ENCODE measurements at regions not wholly inside any gene's neighbourhood (a gene's known extent, or its start where the extent isn't known, plus 50 kb on each side); places are given as distances from the start of the nearest gene placed in this dataset.
"Not testable (repeated sequence)": the region's sequence is repeated elsewhere in the genome, so short reads cannot be mapped to it uniquely, and the experiment has no call there.

GRCh38 chr6:140783504-140783903 is 1349.2 kb upstream of the GJE1 start:
- H3K36me3 ChIP-seq (replicated peaks); DNase-seq (ENCODE audit: low spot score in 2 of 2); H3K4me3 ChIP-seq; H3K4me1 ChIP-seq; H3K27me3 ChIP-seq (ENCODE audit: low read depth); H3K9me3 ChIP-seq; in situ Hi-C loops (cut with MboI; ENCODE audit: low sequenced_read_pairs): not testable (repeated sequence)

GRCh38 chr6:140782941-140783340 is 1349.8 kb upstream of the GJE1 start:
- H3K4me3 ChIP-seq: no peak overlapping the region
- no peak for DNase-seq (ENCODE audit: low spot score in 2 of 2)
- H3K27me3 ChIP-seq (ENCODE audit: low read depth): no peaks in the 10 kb centered on the region
- H3K4me1 ChIP-seq: no peaks in the 10 kb centered on the region
- no peaks in the 10 kb centered on the region for H3K9me3 ChIP-seq
- no peaks in the 10 kb centered on the region for H3K36me3 ChIP-seq (replicated peaks)
- in situ Hi-C loops (cut with MboI; ENCODE audit: low sequenced_read_pairs): no loop called here

GRCh38 chr6:140779991-140780596 is 1352.6 kb upstream of the GJE1 start:
- Histone ChIP-seq H3K27me3 (ENCODE audit: low read depth) (no peaks in the 10 kb centered on the region), H3K4me3 (no peak overlapping the region), H3K4me1 (no peaks in the 10 kb centered on the region), H3K9me3 (no peaks in the 10 kb centered on the region), H3K36me3 (replicated peaks) (no peaks in the 10 kb centered on the region)
- DNase-seq (ENCODE audit: low spot score in 2 of 2): no peak
- in situ Hi-C loops (cut with MboI; ENCODE audit: low sequenced_read_pairs): no loop called here

- Histone ChIP-seq H3K4me3 (no peak overlapping the region), H3K9me3 (no peaks in the 10 kb centered on the region), H3K36me3 (replicated peaks) (no peaks in the 10 kb centered on the region), H3K4me1 (peaks cover 3% of the 10 kb centered on the region; the same call in 1 of the 2 replicates), H3K27me3 (ENCODE audit: low read depth) (no peaks in the 10 kb centered on the region)
- no peak for DNase-seq (ENCODE audit: low spot score in 2 of 2)
- in situ Hi-C loops (cut with MboI; ENCODE audit: low sequenced_read_pairs): no loop called here
Measured at GRCh38 chr6:140779341-140779740, 1353.4 kb upstream of the GJE1 start.

GRCh38 chr6:140777780-140778179 is 1354.9 kb upstream of the GJE1 start:
- DNase-seq (ENCODE audit: low spot score in 2 of 2): no peak
- no peak overlapping the region for H3K4me3 ChIP-seq
- no peaks in the 10 kb centered on the region for H3K27me3 ChIP-seq (ENCODE audit: low read depth)
- H3K4me1 ChIP-seq: peaks cover 3% of the 10 kb centered on the region; the same call in 1 of the 2 replicates
- H3K9me3 ChIP-seq: no peaks in the 10 kb centered on the region
- in situ Hi-C loops (cut with MboI; ENCODE audit: low sequenced_read_pairs): no loop called here
- no peaks in the 10 kb centered on the region for H3K36me3 ChIP-seq (replicated peaks)

GRCh38 chr6:140775061-140775460 is 1357.7 kb upstream of the GJE1 start:
- peaks cover 3% of the 10 kb centered on the region; the same call in 1 of the 2 replicates for H3K4me1 ChIP-seq
- no peak overlapping the region for H3K4me3 ChIP-seq
- no peaks in the 10 kb centered on the region for H3K27me3 ChIP-seq (ENCODE audit: low read depth)
- DNase-seq (ENCODE audit: low spot score in 2 of 2): no peak
- in situ Hi-C loops (cut with MboI; ENCODE audit: low sequenced_read_pairs): no loop called here
- no peaks in the 10 kb centered on the region for H3K9me3 ChIP-seq
- H3K36me3 ChIP-seq (replicated peaks): no peaks in the 10 kb centered on the region

- H3K36me3 ChIP-seq (replicated peaks): no peaks in the 10 kb centered on the region
- H3K9me3 ChIP-seq: no peaks in the 10 kb centered on the region; the same call in 1 of the 2 replicates
- in situ Hi-C loops (cut with MboI; ENCODE audit: low sequenced_read_pairs): no loop called here
- no peak for DNase-seq (ENCODE audit: low spot score in 2 of 2)
- H3K4me3 ChIP-seq: no peak overlapping the region
- no peaks in the 10 kb centered on the region for H3K27me3 ChIP-seq (ENCODE audit: low read depth)
- H3K4me1 ChIP-seq: peaks cover 3% of the 10 kb centered on the region; the same call in 1 of the 2 replicates
Measured at GRCh38 chr6:140774080-140774505, 1358.6 kb upstream of the GJE1 start.

GRCh38 chr6:140773276-140773675 is 1359.4 kb upstream of the GJE1 start:
- in situ Hi-C loops (cut with MboI; ENCODE audit: low sequenced_read_pairs): no loop called here
- Histone ChIP-seq H3K4me3 (no peak overlapping the region), H3K27me3 (ENCODE audit: low read depth) (no peaks in the 10 kb centered on the region), H3K36me3 (replicated peaks) (no peaks in the 10 kb centered on the region), H3K4me1 (peaks cover 3% of the 10 kb centered on the region; the same call in 1 of the 2 replicates), H3K9me3 (peaks cover under 1% of the 10 kb centered on the region; the same call in 1 of the 2 replicates)
- no peak for DNase-seq (ENCODE audit: low spot score in 2 of 2)

GRCh38 chr6:140772576-140772975 is 1360.1 kb upstream of the GJE1 start:
- in situ Hi-C loops (cut with MboI; ENCODE audit: low sequenced_read_pairs): no loop called here

GRCh38 chr6:140768133-140768532 is 1364.6 kb upstream of the GJE1 start:
- in situ Hi-C loops (cut with MboI; ENCODE audit: low sequenced_read_pairs): no loop called here
- Histone ChIP-seq H3K9me3 (peaks cover 4% of the 10 kb centered on the region; the same call in 1 of the 2 replicates), H3K36me3 (replicated peaks) (no peaks in the 10 kb centered on the region), H3K4me3 (no peak overlapping the region), H3K4me1 (no peaks in the 10 kb centered on the region), H3K27me3 (ENCODE audit: low read depth) (no peaks in the 10 kb centered on the region)
- DNase-seq (ENCODE audit: low spot score in 2 of 2): no peak

More at GRCh38 chr6:140772576-140772975, 1360.1 kb upstream of the GJE1 start:
- Histone ChIP-seq H3K4me1 (peaks cover 3% of the 10 kb centered on the region; the same call in 1 of the 2 replicates), H3K9me3 (peaks cover 4% of the 10 kb centered on the region; the same call in 1 of the 2 replicates), H3K36me3 (replicated peaks) (no peaks in the 10 kb centered on the region), H3K27me3 (ENCODE audit: low read depth) (no peaks in the 10 kb centered on the region), H3K4me3 (no peak overlapping the region)
- no peak for DNase-seq (ENCODE audit: low spot score in 2 of 2)

GRCh38 chr6:140766999-140767398 is 1365.7 kb upstream of the GJE1 start:
- peaks cover 4% of the 10 kb centered on the region; the same call in 1 of the 2 replicates for H3K9me3 ChIP-seq
- H3K27me3 ChIP-seq (ENCODE audit: low read depth): no peaks in the 10 kb centered on the region
- no peaks in the 10 kb centered on the region for H3K36me3 ChIP-seq (replicated peaks)
- no peaks in the 10 kb centered on the region for H3K4me1 ChIP-seq
- no peak for DNase-seq (ENCODE audit: low spot score in 2 of 2)
- H3K4me3 ChIP-seq: no peak overlapping the region
- in situ Hi-C loops (cut with MboI; ENCODE audit: low sequenced_read_pairs): no loop called here

GRCh38 chr6:140758169-140758877 is 1374.4 kb upstream of the GJE1 start:
- DNase-seq (ENCODE audit: low spot score in 2 of 2): no peak
- in situ Hi-C loops (cut with MboI; ENCODE audit: low sequenced_read_pairs): no loop called here
- H3K9me3 ChIP-seq: no peaks in the 10 kb centered on the region
- H3K4me1 ChIP-seq: peaks cover 3% of the 10 kb centered on the region; the same call in 1 of the 2 replicates
- H3K27me3 ChIP-seq (ENCODE audit: low read depth): no peaks in the 10 kb centered on the region
- H3K36me3 ChIP-seq (replicated peaks): no peaks in the 10 kb centered on the region
- H3K4me3 ChIP-seq: no peak overlapping the region

GRCh38 chr6:140752234-140752633 is 1377.8 kb upstream of the CITED2 start:
- H3K36me3 ChIP-seq (replicated peaks): no peaks in the 10 kb centered on the region
- no peak for DNase-seq (ENCODE audit: low spot score in 2 of 2)
- H3K27me3 ChIP-seq (ENCODE audit: low read depth): no peaks in the 10 kb centered on the region
- in situ Hi-C loops (cut with MboI; ENCODE audit: low sequenced_read_pairs): no loop called here
- no peaks in the 10 kb centered on the region for H3K4me1 ChIP-seq
- H3K4me3 ChIP-seq: no peak overlapping the region
- peaks cover 3% of the 10 kb centered on the region for H3K9me3 ChIP-seq

GRCh38 chr6:140747114-140747513 is 1372.7 kb upstream of the CITED2 start:
- no peak for DNase-seq (ENCODE audit: low spot score in 2 of 2)
- Histone ChIP-seq H3K27me3 (ENCODE audit: low read depth) (no peaks in the 10 kb centered on the region), H3K9me3 (peaks cover 4% of the 10 kb centered on the region), H3K4me3 (no peak overlapping the region), H3K4me1 (no peaks in the 10 kb centered on the region), H3K36me3 (replicated peaks) (no peaks in the 10 kb centered on the region)
- in situ Hi-C loops (cut with MboI; ENCODE audit: low sequenced_read_pairs): no loop called here
